Loucy (cell line): ENCODE measurements at regions not wholly inside any gene's neighbourhood (a gene's known extent, or its start where the extent isn't known, plus 50 kb on each side); places are given as distances from the start of the nearest gene placed in this dataset.

Source experiments
- CTCF ChIP-seq: fragments of 200-600 bp; sonication (generic); conservative IDR thresholded peaks from 2 replicates; pipeline ENCODE4 v1.5.1; 2014; ENCODE audit warnings: mild to moderate bottlenecking, antibody characterized with exemption, low read length
- EZH2phosphoT487 ChIP-seq: fragments of 200-600 bp; IDR thresholded peaks from 2 replicates; pipeline ENCODE4 v1.6.1; 2018; ENCODE audit warnings: antibody characterized with exemption, mild to moderate bottlenecking, moderate library complexity, borderline replicate concordance

- TF ChIP-seq CTCF (no peak), EZH2phosphoT487 (no peak)
These were observed 188.7 kb upstream of the ARID2 start for GRCh38 chr12:45540661-45541341.
